Coronary artery (tissue), 2 donors: ENCODE measurements at regions not wholly inside any gene's neighbourhood (a gene's known extent, or its start where the extent isn't known, plus 50 kb on each side); places are given as distances from the start of the nearest gene placed in this dataset.

Experiments used
- DNase-seq: peaks from one replicate; pipeline ENCODE4 v3.0.0-alpha.2; 2017; ENCODE audit warnings: low spot score
- H3K27ac ChIP-seq, 2 donors: fragments of 200-600 bp; sonication (generic); one replicate each; pipeline ENCODE4 v1.5.1; 2016 to 2019
- H3K4me3 ChIP-seq: fragments of 200-600 bp; sonication (generic); 2 replicates; pipeline ENCODE4 v1.5.1; 2016; ENCODE audit warnings: mild to moderate bottlenecking, moderate library complexity
- CTCF ChIP-seq: fragments of 200-600 bp; sonication (generic); IDR thresholded peaks from one replicate; pipeline ENCODE4 v1.5.1; 2019; ENCODE audit warnings: antibody characterized with exemption

GRCh38 chr5:3355126-3355525 lies 240.5 kb upstream of the IRX1 start:
- no peak for DNase-seq
- Histone ChIP-seq H3K4me3 (no peak overlapping the region), H3K27ac (no peak overlapping the region)
- no peak for TF ChIP-seq CTCF

- Histone ChIP-seq H3K27ac (no peak overlapping the region), H3K4me3 (no peak overlapping the region)
- no peak for DNase-seq
- no peak for TF ChIP-seq CTCF
Measured at GRCh38 chr5:3354606-3355005, 241.0 kb upstream of the IRX1 start.

GRCh38 chr5:3353561-3353960 lies 242.1 kb upstream of the IRX1 start:
- H3K4me3 ChIP-seq = no peak overlapping the region
- no peak for TF ChIP-seq CTCF
- DNase-seq = peak; percentile 35
- no peak overlapping the region for H3K27ac ChIP-seq

GRCh38 chr5:3352711-3353110 lies 242.9 kb upstream of the IRX1 start:
- DNase-seq = peak; percentile 26
- no peak for TF ChIP-seq CTCF
- Histone ChIP-seq H3K4me3 (no peak overlapping the region), H3K27ac (no peak overlapping the region)

- peak; percentile 40 for DNase-seq
- no peak overlapping the region for H3K4me3 ChIP-seq
- no peak for TF ChIP-seq CTCF
- no peak overlapping the region for H3K27ac ChIP-seq
Measured at GRCh38 chr5:3351581-3352442, 243.8 kb upstream of the IRX1 start.

- peak; percentile 24 for DNase-seq
- H3K27ac ChIP-seq = no peak overlapping the region
- no peak overlapping the region for H3K4me3 ChIP-seq
- no peak for TF ChIP-seq CTCF
Measured at GRCh38 chr5:3350781-3351180, 244.9 kb upstream of the IRX1 start.
